KMS-11 (cell line): ENCODE measurements at regions not wholly inside any gene's neighbourhood (a gene's known extent, or its start where the extent isn't known, plus 50 kb on each side); places are given as distances from the start of the nearest gene placed in this dataset.

ENCODE experiments used
- H2AFZ ChIP-seq: fragments of 200-600 bp; sonication (generic); 2 replicates; pipeline ENCODE4 v1.6.1; 2016; ENCODE audit warnings: antibody characterized with exemption, mixed run types, low read depth
- H3K27ac ChIP-seq: fragments of 200-600 bp; sonication (generic); 2 replicates; pipeline ENCODE4 v1.6.1; 2016; ENCODE audit warnings: mild to moderate bottlenecking, mixed run types
- H3K27me3 ChIP-seq: fragments of 200-600 bp; sonication (generic); 2 replicates; pipeline ENCODE4 v1.6.1; 2017; ENCODE audit warnings: mild to moderate bottlenecking, low read depth, mixed run types, moderate library complexity; ENCODE audit not compliant: insufficient read depth
- H3K36me3 ChIP-seq: fragments of 200-600 bp; sonication (generic); 2 replicates; pipeline ENCODE4 v1.6.1; 2017; ENCODE audit warnings: mild to moderate bottlenecking, mixed run types; ENCODE audit not compliant: insufficient read depth
- H3K4me1 ChIP-seq: fragments of 200-600 bp; sonication (generic); 2 replicates; pipeline ENCODE4 v1.6.1; 2016; ENCODE audit warnings: mild to moderate bottlenecking, low read depth, mixed run types; ENCODE audit not compliant: poor library complexity, severe bottlenecking
- H3K4me2 ChIP-seq: fragments of 200-600 bp; sonication (generic); 2 replicates; pipeline ENCODE4 v1.7.0; 2016; ENCODE audit warnings: mild to moderate bottlenecking, mixed run types
- H3K4me3 ChIP-seq: fragments of 200-600 bp; sonication (generic); IDR thresholded peaks from 2 replicates; pipeline ENCODE4 v1.6.1; 2017; ENCODE audit warnings: low read depth, low read length, mixed read lengths; ENCODE audit not compliant: insufficient read depth
- H3K79me2 ChIP-seq: fragments of 200-600 bp; sonication (generic); 2 replicates; pipeline ENCODE4 v1.6.1; 2016; ENCODE audit warnings: low read depth, mixed run types; ENCODE audit not compliant: insufficient read depth
- H3K9ac ChIP-seq: fragments of 200-600 bp; sonication (generic); 2 replicates; pipeline ENCODE4 v1.6.1; 2016; ENCODE audit warnings: mild to moderate bottlenecking, mixed run types
- H4K20me1 ChIP-seq: fragments of 200-600 bp; sonication (generic); 2 replicates; pipeline ENCODE4 v1.6.1; 2016; ENCODE audit warnings: mild to moderate bottlenecking, mixed run types; ENCODE audit not compliant: insufficient read depth
- CTCF ChIP-seq: fragments of 200-600 bp; sonication (generic); conservative IDR thresholded peaks from 2 replicates; pipeline ENCODE4 v1.6.1; 2017; ENCODE audit warnings: low read depth, mild to moderate bottlenecking, antibody characterized with exemption, low read length, moderate library complexity, mixed read lengths

- no peak overlapping the region for H3K4me2 ChIP-seq
- H3K27me3 ChIP-seq, result no peaks in the 10 kb centered on the region
- H3K9ac ChIP-seq, result no peak overlapping the region
- H3K27ac ChIP-seq, result no peak overlapping the region
- H3K36me3 ChIP-seq, result no peaks in the 10 kb centered on the region
- no peak overlapping the region for H3K4me3 ChIP-seq
- H3K79me2 ChIP-seq, result no peaks in the 10 kb centered on the region
- H4K20me1 ChIP-seq, result no peaks in the 10 kb centered on the region
- no peak overlapping the region for H2AFZ ChIP-seq
- H3K4me1 ChIP-seq, result no peaks in the 10 kb centered on the region
- no peak for TF ChIP-seq CTCF
These were observed 50.8 kb upstream of the NTRK3 start for GRCh38 chr15:88307344-88307743.
